ENCODE measurements at regions not wholly inside any gene's neighbourhood (a gene's known extent, or its start where the extent isn't known, plus 50 kb on each side); places are given as distances from the start of the nearest gene placed in this dataset.

- TF ChIP-seq POLR2A (IDR thresholded peaks at IDR 0.05; ENCODE audit: insufficient read depth in 1 of 2, low read depth in 2 of 2, low read length in 2 of 2) (no peak), REPIN1 (CRISPR knock-in tag; IDR thresholded peaks at IDR 0.05; ENCODE audit: borderline replicate concordance, low read depth) (no peak), ZBTB33 (CRISPR knock-in tag; IDR thresholded peaks at IDR 0.05) (no peak), TAF15 (IDR thresholded peaks at IDR 0.05; ENCODE audit: low read depth, low read length, poor library complexity, severe bottlenecking) (no peak), EZH2 (conservative IDR thresholded peaks at IDR 0.05; ENCODE audit: low read depth, low read length) (no peak), ZNF224 (CRISPR knock-in tag; IDR thresholded peaks at IDR 0.05) (no peak), CTCF (CRISPR knock-in tag; IDR thresholded peaks at IDR 0.05) (no peak), UBTF (CRISPR knock-in tag; IDR thresholded peaks at IDR 0.05) (no peak), RNF2 (conservative IDR thresholded peaks at IDR 0.05; ENCODE audit: low read depth) (no peak), ZNF274 (CRISPR knock-in tag; IDR thresholded peaks at IDR 0.05) (no peak), JUN (CRISPR knock-in tag; IDR thresholded peaks at IDR 0.05) (no peak)
Measured at GRCh38 chr16:61564716-61565115, 471.5 kb downstream of the CDH8 start.

All from HepG2 (cell line).